Keratinocyte (primary cell): ENCODE measurements at regions not wholly inside any gene's neighbourhood (a gene's known extent, or its start where the extent isn't known, plus 50 kb on each side); places are given as distances from the start of the nearest gene placed in this dataset.

Experiments
- DNase-seq: peaks from one replicate; pipeline ENCODE4 v3.0.0-alpha.2; 2011; ENCODE audit warnings: low read depth, missing footprints, low spot score
- FAIRE-seq: peaks from 2 replicates; lab custom pipeline; 2011; peaks lifted over from hg19 to GRCh38; lab: Jason Lieb, UNC
- H2AFZ ChIP-seq: 2 replicates; pipeline ENCODE4 v1.6.0; 2012; ENCODE audit warnings: low read length, control low read depth, inconsistent platforms; ENCODE audit not compliant: control insufficient read depth
- H3K27ac ChIP-seq: 2 replicates; pipeline ENCODE4 v1.5.1; 2011; ENCODE audit warnings: low read length; ENCODE audit not compliant: control insufficient read depth, insufficient read depth
- H3K27me3 ChIP-seq: 3 replicates; pipeline ENCODE4 v1.6.0; 2011; ENCODE audit warnings: low read length; ENCODE audit not compliant: control insufficient read depth, insufficient read depth; ENCODE audit errors: extremely low read depth
- H3K36me3 ChIP-seq, 2 experiments: 2 replicates in 1 of 2; 3 replicates in 1 of 2; pipeline ENCODE4 v1.5.1; 2011; ENCODE audit warnings: low read length in 2 of 2, mild to moderate bottlenecking in 1 of 2; ENCODE audit not compliant: control insufficient read depth in 2 of 2, insufficient read depth in 2 of 2; ENCODE audit errors: extremely low read depth in 1 of 2
- H3K4me1 ChIP-seq: 3 replicates; pipeline ENCODE4 v1.5.1; 2011; ENCODE audit warnings: low read length; ENCODE audit not compliant: control insufficient read depth, insufficient read depth; ENCODE audit errors: extremely low read depth
- H3K4me2 ChIP-seq: 3 replicates; pipeline ENCODE4 v1.6.0; 2011; ENCODE audit warnings: low read depth, low read length; ENCODE audit not compliant: control insufficient read depth, insufficient read depth; ENCODE audit errors: extremely low read depth
- H3K4me3 ChIP-seq, 3 experiments: fragments of 200-600 bp in 1 of 3; sonication (generic) in 1 of 3; 2 replicates in 2 of 3; 3 replicates in 1 of 3; pipeline ENCODE4 v1.5.1; 2011 to 2016; ENCODE audit warnings: low read length in 3 of 3, mild to moderate bottlenecking in 3 of 3, control low read depth in 2 of 3, inconsistent platforms in 1 of 3, low read depth in 1 of 3, mixed read lengths in 1 of 3, mixed run types in 1 of 3, moderate library complexity in 1 of 3; ENCODE audit not compliant: control insufficient read depth in 2 of 3, insufficient read depth in 2 of 3; ENCODE audit errors: extremely low read depth in 1 of 3
- H3K79me2 ChIP-seq: 2 replicates; pipeline ENCODE4 v1.6.0; 2012; ENCODE audit warnings: low read length; ENCODE audit not compliant: control insufficient read depth, insufficient read depth
- H3K9ac ChIP-seq: 3 replicates; pipeline ENCODE4 v1.6.0; 2011; ENCODE audit warnings: low read length; ENCODE audit not compliant: control insufficient read depth, insufficient read depth; ENCODE audit errors: extremely low read depth
- H3K9me1 ChIP-seq: 3 replicates; pipeline ENCODE4 v1.6.0; 2011; ENCODE audit warnings: low read length; ENCODE audit not compliant: control insufficient read depth, insufficient read depth; ENCODE audit errors: extremely low read depth
- H3K9me3 ChIP-seq: 2 replicates; pipeline ENCODE4 v1.5.1; 2012; ENCODE audit warnings: low read depth, low read length; ENCODE audit not compliant: control insufficient read depth
- H4K20me1 ChIP-seq: 3 replicates; pipeline ENCODE4 v1.6.0; 2011; ENCODE audit warnings: low read length; ENCODE audit not compliant: control insufficient read depth, insufficient read depth; ENCODE audit errors: extremely low read depth
- CTCF ChIP-seq, 3 experiments: IDR thresholded peaks in 1 of 3; conservative IDR thresholded peaks in 1 of 3; optimal IDR thresholded peaks in 1 of 3; 2 replicates in 2 of 3; 3 replicates in 1 of 3; pipeline versions ENCODE3 to v1.5.1; 2011; ENCODE audit warnings: low read length in 3 of 3, mild to moderate bottlenecking in 3 of 3, moderate library complexity in 2 of 3, control low read depth in 1 of 3, inconsistent platforms in 1 of 3; ENCODE audit not compliant: insufficient read depth in 2 of 3; ENCODE audit errors: extremely low read depth in 1 of 3
- EZH2 ChIP-seq: IDR thresholded peaks from one replicate; pipeline ENCODE4 v1.6.1; 2012; ENCODE audit warnings: inconsistent platforms, mild to moderate bottlenecking, low read length, moderate library complexity
- dilution Hi-C: fragments of 300-500 bp; cut with MboI; formaldehyde crosslinking; loops from one replicate; pipeline ENCODE4 v1.7.0; 2020; ENCODE audit warnings: low sequenced_read_pairs; ENCODE audit not compliant: extremely low pct_ligation_motif_present

GRCh38 chrX:140439476-140439875, 65.4 kb downstream of the SOX3 start:
- no peaks in the 10 kb centered on the region for H3K79me2 ChIP-seq
- no peak overlapping the region for H3K9ac ChIP-seq
- no peaks in the 10 kb centered on the region for H3K36me3 ChIP-seq
- H3K27me3 ChIP-seq: no peaks in the 10 kb centered on the region
- dilution Hi-C loops: no loop called here
- no peak overlapping the region for H3K4me2 ChIP-seq
- no peak overlapping the region for H3K4me3 ChIP-seq
- no peaks in the 10 kb centered on the region for H3K4me1 ChIP-seq
- TF ChIP-seq CTCF (optimal IDR thresholded peaks at IDR 0.05 in 1 of 3, IDR thresholded peaks at IDR 0.05 in 1 of 3, conservative IDR thresholded peaks at IDR 0.05 in 1 of 3; ENCODE audit: extremely low read depth in 1 of 3, insufficient read depth in 2 of 3, low read length in 3 of 3): no peak
- no peak for TF ChIP-seq EZH2
- H2AFZ ChIP-seq: no peak overlapping the region
- no peaks in the 10 kb centered on the region for H4K20me1 ChIP-seq
- H3K27ac ChIP-seq: no peak overlapping the region
- no peaks in the 10 kb centered on the region for H3K9me3 ChIP-seq
- no peaks in the 10 kb centered on the region for H3K9me1 ChIP-seq
- FAIRE-seq: no peak
- DNase-seq: no peak

GRCh38 chrX:140434347-140434746, 70.5 kb downstream of the SOX3 start:
- H3K9me3 ChIP-seq: no peaks in the 10 kb centered on the region
- no peaks in the 10 kb centered on the region for H3K79me2 ChIP-seq
- H3K4me3 ChIP-seq: no peak overlapping the region
- no peak overlapping the region for H3K27ac ChIP-seq
- DNase-seq (no peak), FAIRE-seq (no peak)
- no peaks in the 10 kb centered on the region for H3K27me3 ChIP-seq
- no peaks in the 10 kb centered on the region for H3K4me1 ChIP-seq
- TF ChIP-seq CTCF (optimal IDR thresholded peaks at IDR 0.05 in 1 of 3, IDR thresholded peaks at IDR 0.05 in 1 of 3, conservative IDR thresholded peaks at IDR 0.05 in 1 of 3; ENCODE audit: extremely low read depth in 1 of 3, insufficient read depth in 2 of 3, low read length in 3 of 3): no peak
- no peak for TF ChIP-seq EZH2
- H4K20me1 ChIP-seq: no peaks in the 10 kb centered on the region
- dilution Hi-C loops: no loop called here
- H3K9me1 ChIP-seq: no peaks in the 10 kb centered on the region
- H3K36me3 ChIP-seq: no peaks in the 10 kb centered on the region
- H2AFZ ChIP-seq: no peak overlapping the region
- no peak overlapping the region for H3K9ac ChIP-seq
- H3K4me2 ChIP-seq: no peak overlapping the region
